ACC112 (cell line): ENCODE measurements at regions not wholly inside any gene's neighbourhood (a gene's known extent, or its start where the extent isn't known, plus 50 kb on each side); places are given as distances from the start of the nearest gene placed in this dataset.

Experiments used
- H2AFZ ChIP-seq: fragments of 200-600 bp; sonication (generic); one replicate; pipeline ENCODE4 v1.6.0; 2017; ENCODE audit warnings: antibody characterized with exemption, low read length; ENCODE audit not compliant: unreplicated experiment
- H3K27ac ChIP-seq: fragments of 200-600 bp; sonication (generic); 2 replicates; pipeline ENCODE4 v1.5.1; 2014; ENCODE audit warnings: low read depth, mild to moderate bottlenecking, antibody characterized with exemption, low read length, moderate library complexity
- H3K27me3 ChIP-seq: fragments of 200-600 bp; sonication (generic); 2 replicates; pipeline ENCODE4 v1.6.1; 2014; ENCODE audit warnings: mild to moderate bottlenecking, antibody characterized with exemption, low read length, moderate library complexity, mixed read lengths; ENCODE audit not compliant: insufficient read depth
- H3K36me3 ChIP-seq: fragments of 200-600 bp; sonication (generic); 2 replicates; pipeline ENCODE4 v1.6.1; 2016; ENCODE audit warnings: mild to moderate bottlenecking, antibody characterized with exemption, low read length, moderate library complexity, mixed read lengths; ENCODE audit not compliant: insufficient read depth
- H3K4me1 ChIP-seq: fragments of 200-600 bp; sonication (generic); one replicate; pipeline ENCODE4 v1.6.1; 2016; ENCODE audit warnings: low read length, mixed read lengths; ENCODE audit not compliant: insufficient read depth, unreplicated experiment, control insufficient read depth
- H3K4me3 ChIP-seq: fragments of 200-600 bp; sonication (generic); 2 replicates; pipeline ENCODE4 v1.5.1; 2014; ENCODE audit warnings: mild to moderate bottlenecking, low read depth, low read length
- H3K79me2 ChIP-seq: fragments of 200-600 bp; sonication (generic); one replicate; pipeline ENCODE4 v1.6.0; 2016; ENCODE audit warnings: low read length; ENCODE audit not compliant: control insufficient read depth, unreplicated experiment, insufficient read depth

- Histone ChIP-seq H3K27ac (no peak overlapping the region), H3K4me3 (no peak overlapping the region), H3K79me2 (no peaks in the 10 kb centered on the region), H3K4me1 (no peaks in the 10 kb centered on the region), H3K27me3 (no peaks in the 10 kb centered on the region), H3K36me3 (no peaks in the 10 kb centered on the region), H2AFZ (no peak overlapping the region)
Observed at GRCh38 chr12:91890742-91891141, 254.9 kb downstream of the BTG1 start.

GRCh38 chr12:91889910-91890309, 255.7 kb downstream of the BTG1 start:
- Histone ChIP-seq H3K36me3 (no peaks in the 10 kb centered on the region), H3K4me1 (no peaks in the 10 kb centered on the region), H2AFZ (no peak overlapping the region), H3K4me3 (no peak overlapping the region), H3K27me3 (no peaks in the 10 kb centered on the region), H3K27ac (no peak overlapping the region), H3K79me2 (no peaks in the 10 kb centered on the region)

GRCh38 chr12:91889059-91889458, 256.6 kb downstream of the BTG1 start:
- Histone ChIP-seq H3K36me3 (no peaks in the 10 kb centered on the region), H3K27ac (no peak overlapping the region), H3K4me1 (no peaks in the 10 kb centered on the region), H3K27me3 (no peaks in the 10 kb centered on the region), H3K79me2 (no peaks in the 10 kb centered on the region), H3K4me3 (no peak overlapping the region), H2AFZ (no peak overlapping the region)

GRCh38 chr12:91887957-91888356, 257.7 kb downstream of the BTG1 start:
- Histone ChIP-seq H2AFZ (no peak overlapping the region), H3K36me3 (no peaks in the 10 kb centered on the region), H3K79me2 (no peaks in the 10 kb centered on the region), H3K27ac (no peak overlapping the region), H3K27me3 (no peaks in the 10 kb centered on the region), H3K4me3 (no peak overlapping the region), H3K4me1 (no peaks in the 10 kb centered on the region)

GRCh38 chr12:91885851-91886731, 259.6 kb downstream of the BTG1 start:
- no peak overlapping the region for H2AFZ ChIP-seq
- no peaks in the 10 kb centered on the region for H3K36me3 ChIP-seq
- H3K27me3 ChIP-seq: no peaks in the 10 kb centered on the region
- H3K79me2 ChIP-seq: no peaks in the 10 kb centered on the region
- H3K4me1 ChIP-seq: no peaks in the 10 kb centered on the region
- no peak overlapping the region for H3K4me3 ChIP-seq
- H3K27ac ChIP-seq: no peak overlapping the region

GRCh38 chr12:91884230-91884629, 261.4 kb downstream of the BTG1 start:
- no peak overlapping the region for H3K27ac ChIP-seq
- H3K79me2 ChIP-seq: no peaks in the 10 kb centered on the region
- no peak overlapping the region for H2AFZ ChIP-seq
- H3K27me3 ChIP-seq: no peaks in the 10 kb centered on the region
- no peaks in the 10 kb centered on the region for H3K4me1 ChIP-seq
- H3K36me3 ChIP-seq: no peaks in the 10 kb centered on the region
- no peak overlapping the region for H3K4me3 ChIP-seq

- H3K36me3 ChIP-seq: no peaks in the 10 kb centered on the region
- H3K27me3 ChIP-seq: no peaks in the 10 kb centered on the region
- no peak overlapping the region for H3K4me3 ChIP-seq
- H2AFZ ChIP-seq: no peak overlapping the region
- H3K27ac ChIP-seq: no peak overlapping the region
- H3K4me1 ChIP-seq: no peaks in the 10 kb centered on the region
- no peaks in the 10 kb centered on the region for H3K79me2 ChIP-seq
Observed at GRCh38 chr12:91883811-91884210, 261.8 kb downstream of the BTG1 start.

- H3K27me3 ChIP-seq: no peaks in the 10 kb centered on the region
- H2AFZ ChIP-seq: no peak overlapping the region
- no peak overlapping the region for H3K4me3 ChIP-seq
Observed at GRCh38 chr12:91882910-91883309, 262.7 kb downstream of the BTG1 start.

GRCh38 chr12:91880528-91880927, 265.1 kb downstream of the BTG1 start:
- Histone ChIP-seq H3K4me1 (no peaks in the 10 kb centered on the region), H2AFZ (no peak overlapping the region), H3K27ac (no peak overlapping the region), H3K27me3 (no peaks in the 10 kb centered on the region), H3K4me3 (no peak overlapping the region), H3K36me3 (no peaks in the 10 kb centered on the region), H3K79me2 (no peaks in the 10 kb centered on the region)

More at GRCh38 chr12:91882910-91883309, 262.7 kb downstream of the BTG1 start:
- H3K36me3 ChIP-seq: no peaks in the 10 kb centered on the region
- H3K27ac ChIP-seq: no peak overlapping the region
- H3K4me1 ChIP-seq: no peaks in the 10 kb centered on the region
- H3K79me2 ChIP-seq: no peaks in the 10 kb centered on the region

GRCh38 chr12:91877456-91878235, 268.0 kb downstream of the BTG1 start:
- Histone ChIP-seq H3K27ac (no peak overlapping the region), H3K4me1 (no peaks in the 10 kb centered on the region), H2AFZ (no peak overlapping the region), H3K36me3 (no peaks in the 10 kb centered on the region), H3K27me3 (no peaks in the 10 kb centered on the region), H3K4me3 (no peak overlapping the region), H3K79me2 (no peaks in the 10 kb centered on the region)

GRCh38 chr12:91877022-91877421, 268.6 kb downstream of the BTG1 start:
- Histone ChIP-seq H3K36me3 (no peaks in the 10 kb centered on the region), H3K4me3 (no peak overlapping the region), H3K27me3 (no peaks in the 10 kb centered on the region), H3K4me1 (no peaks in the 10 kb centered on the region), H2AFZ (no peak overlapping the region), H3K79me2 (no peaks in the 10 kb centered on the region), H3K27ac (no peak overlapping the region)
